ENCODE measurements at regions not wholly inside any gene's neighbourhood (a gene's known extent, or its start where the extent isn't known, plus 50 kb on each side); places are given as distances from the start of the nearest gene placed in this dataset.

DNA sequence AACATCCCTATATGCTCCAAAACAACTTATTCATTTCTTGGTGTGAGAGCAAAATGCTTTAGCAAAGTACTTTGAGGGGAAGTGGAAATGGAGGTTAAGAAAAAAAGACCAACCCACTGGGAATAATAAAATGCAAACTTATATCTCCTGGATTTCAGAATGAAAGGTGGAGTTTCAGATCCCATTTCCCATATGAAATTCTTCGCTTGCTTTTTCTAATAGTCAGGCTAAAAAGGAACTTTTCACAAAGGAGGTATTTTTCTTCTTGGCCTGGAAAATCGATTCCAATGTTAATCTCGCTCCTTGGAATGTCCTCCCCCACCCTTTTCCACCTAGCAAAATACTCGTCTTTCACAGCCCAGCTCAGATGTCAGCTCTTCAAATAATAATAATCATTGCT is 360.9 kb downstream of the LPIN1 start:
- no peak for DNase-seq (ENCODE audit: low spot score)
- TF ChIP-seq CTCF (IDR thresholded peaks at IDR 0.05; ENCODE audit: borderline replicate concordance, control extremely low read depth, extremely low read depth, insufficient read depth, missing control alignments): no peak
- in situ Hi-C loops (cut with MboI; ENCODE audit: low sequenced_read_pairs, unreplicated experiment): no loop called here

DNA sequence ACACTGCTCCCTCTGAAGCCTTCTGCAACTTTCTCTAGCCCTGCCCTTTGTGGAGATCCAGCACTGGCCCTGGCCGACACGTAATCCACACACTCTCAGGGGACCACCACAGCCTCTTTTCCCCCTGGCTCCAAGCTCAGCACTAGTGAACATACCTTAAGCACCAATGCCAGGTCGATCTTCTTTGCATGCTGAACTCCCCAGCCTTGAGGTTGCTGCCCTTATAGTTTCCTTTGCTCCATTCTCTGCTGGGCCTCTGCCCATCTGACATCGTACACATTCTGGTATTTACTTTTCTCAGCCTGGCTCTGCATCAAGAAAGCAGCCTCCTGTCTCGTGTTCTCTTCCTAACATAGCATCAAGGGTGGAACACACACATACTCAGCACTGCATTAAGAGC is 361.5 kb downstream of the LPIN1 start:
- no peak for TF ChIP-seq CTCF (IDR thresholded peaks at IDR 0.05; ENCODE audit: borderline replicate concordance, control extremely low read depth, extremely low read depth, insufficient read depth, missing control alignments)
- in situ Hi-C loops (cut with MboI; ENCODE audit: low sequenced_read_pairs, unreplicated experiment): no loop called here
- DNase-seq (ENCODE audit: low spot score): no peak

- TF ChIP-seq CTCF (IDR thresholded peaks at IDR 0.05; ENCODE audit: borderline replicate concordance, control extremely low read depth, extremely low read depth, insufficient read depth, missing control alignments): no peak
- in situ Hi-C loops (cut with MboI; ENCODE audit: low sequenced_read_pairs, unreplicated experiment): no loop called here
- DNase-seq (ENCODE audit: low spot score): no peak
Measured at GRCh38 chr2:12109363-12110017, 363.1 kb downstream of the LPIN1 start.

- in situ Hi-C loops (cut with MboI; ENCODE audit: low sequenced_read_pairs, unreplicated experiment): no loop called here
- DNase-seq (ENCODE audit: low spot score): no peak
- no peak for TF ChIP-seq CTCF (IDR thresholded peaks at IDR 0.05; ENCODE audit: borderline replicate concordance, control extremely low read depth, extremely low read depth, insufficient read depth, missing control alignments)
Measured at GRCh38 chr2:12110074-12110473, 363.6 kb downstream of the LPIN1 start.

- in situ Hi-C loops (cut with MboI; ENCODE audit: low sequenced_read_pairs, unreplicated experiment): no loop called here
- TF ChIP-seq CTCF (IDR thresholded peaks at IDR 0.05; ENCODE audit: borderline replicate concordance, control extremely low read depth, extremely low read depth, insufficient read depth, missing control alignments): no peak
- no peak for DNase-seq (ENCODE audit: low spot score)
Measured at GRCh38 chr2:12110481-12110880, 364.0 kb downstream of the LPIN1 start.

DNA sequence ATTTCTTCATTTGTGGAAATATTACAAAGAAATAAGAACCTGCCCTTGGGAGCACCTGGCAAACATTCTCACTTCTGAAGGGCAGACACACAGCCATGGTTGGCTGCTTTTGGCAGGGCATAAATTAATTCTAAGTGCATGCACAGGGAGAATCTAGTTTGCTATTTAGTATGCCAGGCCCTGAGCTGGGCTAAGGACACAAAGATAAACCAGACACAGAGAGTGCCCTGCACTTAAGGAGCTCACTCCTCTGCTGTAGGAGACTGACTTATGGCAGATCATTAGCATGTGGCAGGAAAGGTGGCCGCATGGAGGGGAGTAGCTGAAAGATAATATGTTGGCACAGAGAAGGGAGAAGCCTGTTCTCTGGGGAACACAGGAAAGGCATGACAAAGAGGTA is 367.0 kb downstream of the LPIN1 start:
- DNase-seq (ENCODE audit: low spot score): no peak
- in situ Hi-C loops (cut with MboI; ENCODE audit: low sequenced_read_pairs, unreplicated experiment): no loop called here
- TF ChIP-seq CTCF (IDR thresholded peaks at IDR 0.05; ENCODE audit: borderline replicate concordance, control extremely low read depth, extremely low read depth, insufficient read depth, missing control alignments): no peak

Measured in GM13976 (cell line).